Smooth muscle cell (in vitro differentiated cells): ENCODE measurements at regions not wholly inside any gene's neighbourhood (a gene's known extent, or its start where the extent isn't known, plus 50 kb on each side); places are given as distances from the start of the nearest gene placed in this dataset.

Source experiments
- DNase-seq: peaks from one replicate; lab custom pipeline; 2025; ENCODE audit not compliant: unreplicated experiment; lab: John Stamatoyannopoulos, UW
- H2AFZ ChIP-seq: fragments of 200-600 bp; sonication (generic); 2 replicates; pipeline ENCODE4 v1.6.0; 2016; ENCODE audit warnings: antibody characterized with exemption, low read depth, mild to moderate bottlenecking
- H3F3A ChIP-seq: fragments of 200-600 bp; sonication (generic); 2 replicates; pipeline ENCODE4 v1.6.0; 2017; ENCODE audit warnings: antibody characterized with exemption, low read depth
- H3K27ac ChIP-seq: fragments of 200-600 bp; sonication (generic); 2 replicates; pipeline ENCODE4 v1.5.1; 2016; ENCODE audit warnings: low read depth, mild to moderate bottlenecking
- H3K27me3 ChIP-seq: fragments of 200-600 bp; sonication (generic); 2 replicates; pipeline ENCODE4 v1.6.1; 2016; ENCODE audit warnings: low read depth, mild to moderate bottlenecking
- H3K36me3 ChIP-seq: fragments of 200-600 bp; sonication (generic); 2 replicates; pipeline ENCODE4 v1.5.1; 2016; ENCODE audit warnings: low read depth
- H3K4me1 ChIP-seq: fragments of 200-600 bp; sonication (generic); 2 replicates; pipeline ENCODE4 v1.5.1; 2016; ENCODE audit warnings: low read depth
- H3K4me2 ChIP-seq: fragments of 200-600 bp; sonication (generic); 2 replicates; pipeline ENCODE4 v1.6.0; 2016; ENCODE audit warnings: mild to moderate bottlenecking
- H3K4me3 ChIP-seq: fragments of 200-600 bp; sonication (generic); 2 replicates; pipeline ENCODE4 v1.5.1; 2016; ENCODE audit warnings: mild to moderate bottlenecking
- H3K79me2 ChIP-seq: fragments of 200-600 bp; sonication (generic); 2 replicates; pipeline ENCODE4 v1.6.0; 2016; ENCODE audit warnings: low read depth, mild to moderate bottlenecking
- H3K9ac ChIP-seq: fragments of 200-600 bp; sonication (generic); 2 replicates; pipeline ENCODE4 v1.6.0; 2016; ENCODE audit warnings: low read depth
- H3K9me3 ChIP-seq: fragments of 200-600 bp; sonication (generic); replicated peaks from 2 replicates; pipeline ENCODE4 v1.5.1; 2016; ENCODE audit warnings: low read depth
- H4K20me1 ChIP-seq: fragments of 200-600 bp; sonication (generic); 2 replicates; pipeline ENCODE4 v1.6.0; 2016; ENCODE audit warnings: low read depth
- WGBS: methylation state at CpG from one replicate; pipeline ENCODE4 v1.1.7; 2016; ENCODE audit warnings: low lambda C conversion rate; 5-methylcytosine and 5-hydroxymethylcytosine counted together
- TF ChIP-seq, protein P1 (sequence below): fragments of 200-600 bp; sonication (generic); IDR thresholded peaks from 2 replicates; pipeline ENCODE4 v1.5.1; 2017; ENCODE audit warnings: borderline replicate concordance, mild to moderate bottlenecking, antibody characterized with exemption; ENCODE audit not compliant: insufficient read depth, poor library complexity, severe bottlenecking

GRCh38 chr5:159605585-159605984 lies 275.3 kb upstream of the IL12B start:
- WGBS = 60% methylated on average over 3 of the region's 3 CpGs
- H2AFZ ChIP-seq = no peak overlapping the region
- no peak for DNase-seq

DNA sequence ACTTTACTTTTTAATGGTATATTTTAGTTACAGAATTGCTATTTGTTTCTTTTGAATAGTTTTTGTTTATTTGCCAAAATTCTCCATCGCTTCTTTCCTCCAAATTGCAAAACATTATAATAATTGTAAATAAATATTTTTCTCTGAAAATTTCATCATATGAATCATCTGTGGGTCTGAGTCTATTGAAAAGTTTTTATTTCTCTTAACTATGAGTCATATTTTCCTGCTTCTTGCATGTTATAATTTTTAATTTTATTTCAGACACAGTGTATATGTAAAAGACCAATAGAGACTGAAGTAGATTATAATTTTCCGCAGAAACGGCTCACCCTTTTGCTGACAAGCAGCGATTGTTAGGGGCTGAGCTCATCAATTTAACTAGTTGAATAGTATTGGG lies 279.1 kb upstream of the IL12B start:
- no peaks in the 10 kb centered on the region for H3K79me2 ChIP-seq
- H3K9ac ChIP-seq = no peak overlapping the region
- H3K27ac ChIP-seq = no peak overlapping the region
- H3K4me1 ChIP-seq = no peaks in the 10 kb centered on the region
- no peaks in the 10 kb centered on the region for H3K36me3 ChIP-seq
- H3K27me3 ChIP-seq = no peaks in the 10 kb centered on the region
- WGBS = 90% methylated on average over 4 of the region's 4 CpGs
- no peaks in the 10 kb centered on the region for H3K9me3 ChIP-seq
- no peak for DNase-seq
- TF ChIP-seq, protein P1, sequence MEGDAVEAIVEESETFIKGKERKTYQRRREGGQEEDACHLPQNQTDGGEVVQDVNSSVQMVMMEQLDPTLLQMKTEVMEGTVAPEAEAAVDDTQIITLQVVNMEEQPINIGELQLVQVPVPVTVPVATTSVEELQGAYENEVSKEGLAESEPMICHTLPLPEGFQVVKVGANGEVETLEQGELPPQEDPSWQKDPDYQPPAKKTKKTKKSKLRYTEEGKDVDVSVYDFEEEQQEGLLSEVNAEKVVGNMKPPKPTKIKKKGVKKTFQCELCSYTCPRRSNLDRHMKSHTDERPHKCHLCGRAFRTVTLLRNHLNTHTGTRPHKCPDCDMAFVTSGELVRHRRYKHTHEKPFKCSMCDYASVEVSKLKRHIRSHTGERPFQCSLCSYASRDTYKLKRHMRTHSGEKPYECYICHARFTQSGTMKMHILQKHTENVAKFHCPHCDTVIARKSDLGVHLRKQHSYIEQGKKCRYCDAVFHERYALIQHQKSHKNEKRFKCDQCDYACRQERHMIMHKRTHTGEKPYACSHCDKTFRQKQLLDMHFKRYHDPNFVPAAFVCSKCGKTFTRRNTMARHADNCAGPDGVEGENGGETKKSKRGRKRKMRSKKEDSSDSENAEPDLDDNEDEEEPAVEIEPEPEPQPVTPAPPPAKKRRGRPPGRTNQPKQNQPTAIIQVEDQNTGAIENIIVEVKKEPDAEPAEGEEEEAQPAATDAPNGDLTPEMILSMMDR = no peak
- no peaks in the 10 kb centered on the region for H3F3A ChIP-seq
- no peak overlapping the region for H2AFZ ChIP-seq
- no peak overlapping the region for H3K4me3 ChIP-seq
- no peaks in the 10 kb centered on the region for H4K20me1 ChIP-seq
- H3K4me2 ChIP-seq = no peak overlapping the region

More at GRCh38 chr5:159605585-159605984, 275.3 kb upstream of the IL12B start:
- Histone ChIP-seq H3K4me3 (no peak overlapping the region), H3K27me3 (no peaks in the 10 kb centered on the region), H3K9me3 (no peaks in the 10 kb centered on the region), H3K79me2 (no peaks in the 10 kb centered on the region), H3K4me2 (peak overlapping the region; percentile 12), H3K36me3 (no peaks in the 10 kb centered on the region), H3K4me1 (no peaks in the 10 kb centered on the region), H3F3A (no peaks in the 10 kb centered on the region), H4K20me1 (no peaks in the 10 kb centered on the region), H3K9ac (no peak overlapping the region), H3K27ac (no peak overlapping the region)
- TF ChIP-seq, protein P1 = no peak

- no peaks in the 10 kb centered on the region for H3K36me3 ChIP-seq
- no peaks in the 10 kb centered on the region for H3K9me3 ChIP-seq
- H2AFZ ChIP-seq = no peak overlapping the region
- H3K4me1 ChIP-seq = no peaks in the 10 kb centered on the region
- H3F3A ChIP-seq = no peaks in the 10 kb centered on the region
- no peak overlapping the region for H3K4me2 ChIP-seq
- H4K20me1 ChIP-seq = no peaks in the 10 kb centered on the region
- H3K27me3 ChIP-seq = no peaks in the 10 kb centered on the region
- no peak overlapping the region for H3K27ac ChIP-seq
- TF ChIP-seq, protein P1 = no peak
- no peak overlapping the region for H3K4me3 ChIP-seq
- H3K79me2 ChIP-seq = no peaks in the 10 kb centered on the region
- no peak overlapping the region for H3K9ac ChIP-seq
- 92% methylated on average over 2 of the region's 2 CpGs for WGBS
- no peak for DNase-seq
These were observed 280.8 kb upstream of the IL12B start for GRCh38 chr5:159610966-159611579.

- no peaks in the 10 kb centered on the region for H3F3A ChIP-seq
- H3K4me2 ChIP-seq = no peak overlapping the region
- no peaks in the 10 kb centered on the region for H3K27me3 ChIP-seq
- H3K4me3 ChIP-seq = no peak overlapping the region
- H4K20me1 ChIP-seq = no peaks in the 10 kb centered on the region
- 21% methylated on average over 2 of the region's 2 CpGs for WGBS
- TF ChIP-seq, protein P1 = no peak
- H3K9me3 ChIP-seq = no peaks in the 10 kb centered on the region
- H3K9ac ChIP-seq = no peak overlapping the region
- H3K27ac ChIP-seq = no peak overlapping the region
- no peaks in the 10 kb centered on the region for H3K4me1 ChIP-seq
- H3K36me3 ChIP-seq = no peaks in the 10 kb centered on the region
- no peak overlapping the region for H2AFZ ChIP-seq
- no peaks in the 10 kb centered on the region for H3K79me2 ChIP-seq
- no peak for DNase-seq
These were observed 286.7 kb upstream of the IL12B start for GRCh38 chr5:159616952-159617351.
